HG02840 (cell line): ENCODE measurements at regions not wholly inside any gene's neighbourhood (a gene's known extent, or its start where the extent isn't known, plus 50 kb on each side); places are given as distances from the start of the nearest gene placed in this dataset.
"Not testable (repeated sequence)": the region's sequence is repeated elsewhere in the genome, so short reads cannot be mapped to it uniquely, and the experiment has no call there.

ENCODE experiments used
- ATAC-seq: cut with Tn5 transposase; IDR thresholded peaks from one replicate; pipeline ENCODE4 v1.9.1; 2021; ENCODE audit warnings: mild to moderate bottlenecking, moderate library complexity, moderate number of reproducible peaks; ENCODE audit not compliant: unreplicated experiment, low FRiP score

DNA sequence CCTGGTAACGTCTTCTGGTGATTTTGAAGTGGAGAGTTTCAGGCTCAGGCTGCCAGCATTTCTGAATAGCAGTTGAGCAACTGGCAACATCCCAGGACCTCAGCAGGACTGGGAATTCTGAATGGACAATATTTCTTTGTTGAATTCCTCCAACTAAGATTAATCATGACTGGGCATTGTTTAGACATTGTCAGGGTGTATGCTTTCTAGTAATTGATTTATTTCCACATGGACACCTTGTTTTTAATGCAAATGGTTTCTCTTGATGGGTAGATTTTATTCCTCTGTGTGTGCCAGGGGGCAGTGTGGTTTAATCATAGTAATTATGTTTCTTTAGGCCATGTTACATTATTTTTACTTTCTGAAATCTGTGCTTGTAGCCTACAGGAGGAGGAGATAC is 1004.7 kb upstream of the LCORL start:
- no peak for ATAC-seq

DNA sequence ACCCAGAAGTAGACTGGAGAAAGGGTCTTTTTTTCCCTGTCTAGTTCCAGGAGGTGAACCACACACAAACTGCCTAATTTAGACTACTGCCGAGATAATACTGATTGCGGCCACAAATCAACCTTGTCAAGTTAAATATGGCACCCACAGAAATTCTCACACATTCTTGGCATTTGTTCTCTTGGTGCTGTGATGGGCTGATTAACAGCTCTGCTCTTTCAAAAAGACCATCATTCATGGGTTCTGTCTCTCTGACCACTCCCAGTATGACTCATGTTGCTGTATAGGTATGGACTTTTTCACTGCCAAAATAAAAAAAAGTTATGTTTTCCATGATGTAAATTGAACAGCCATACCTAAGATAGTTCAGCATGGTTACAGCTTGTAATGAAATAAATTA is 1003.5 kb upstream of the LCORL start:
- ATAC-seq = no peak

DNA sequence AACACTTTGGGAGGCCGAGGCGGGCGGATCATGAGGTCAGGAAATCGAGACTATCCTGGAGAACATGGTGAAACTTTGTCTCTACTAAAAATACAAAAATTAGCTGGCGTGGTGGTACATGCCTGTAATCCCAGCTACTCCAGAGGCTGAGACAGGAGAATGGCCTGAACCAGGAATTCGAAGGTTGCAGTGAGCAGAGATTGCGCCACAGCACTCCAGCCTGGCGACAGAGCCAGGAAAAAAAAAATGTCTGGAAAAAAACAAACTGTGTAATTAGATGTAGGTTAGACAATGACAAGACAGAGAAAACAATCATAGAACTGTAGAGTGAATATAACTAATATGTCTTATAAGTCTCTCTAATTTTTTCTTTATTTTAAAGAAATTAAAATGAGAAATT is 1002.5 kb upstream of the LCORL start:
- no peak for ATAC-seq

DNA sequence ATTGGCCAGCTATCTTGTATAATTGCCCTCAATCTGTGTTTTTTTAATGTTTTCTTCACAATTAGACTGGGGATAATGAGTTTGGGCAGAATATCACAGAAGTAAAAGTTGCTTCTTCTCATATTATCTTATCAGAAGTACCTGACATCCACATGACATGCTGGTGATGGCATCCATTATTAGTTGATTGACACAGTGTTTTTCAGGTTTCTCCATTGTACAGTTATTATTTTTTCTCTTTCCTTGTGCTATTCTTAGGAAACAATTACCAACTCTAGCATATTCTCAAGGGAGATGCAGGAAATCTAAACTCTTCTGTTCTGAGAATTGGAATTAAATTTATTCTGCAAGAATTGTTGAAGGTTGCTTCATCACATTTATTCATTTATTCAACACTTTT is 1000.1 kb upstream of the LCORL start:
- no peak for ATAC-seq

DNA sequence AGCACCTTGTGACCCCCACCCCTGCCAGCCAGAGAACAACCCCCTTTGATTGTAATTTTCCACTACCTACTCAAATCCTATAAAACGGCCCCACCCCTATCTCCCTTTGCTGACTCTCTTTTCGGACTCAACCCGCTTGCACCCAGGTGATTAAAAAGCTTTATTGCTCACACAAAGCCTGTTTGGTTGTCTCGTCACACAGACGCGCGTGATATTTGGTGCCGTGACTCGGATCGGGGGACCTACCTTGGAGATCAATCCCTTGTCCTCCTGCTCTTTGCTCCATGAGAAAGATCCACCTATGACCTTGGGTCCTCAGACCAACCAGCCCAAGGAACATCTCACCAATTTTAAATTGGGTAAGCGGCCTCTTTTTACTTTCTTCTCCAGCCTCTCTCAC is 995.0 kb upstream of the LCORL start:
- not testable (repeated sequence) for ATAC-seq

DNA sequence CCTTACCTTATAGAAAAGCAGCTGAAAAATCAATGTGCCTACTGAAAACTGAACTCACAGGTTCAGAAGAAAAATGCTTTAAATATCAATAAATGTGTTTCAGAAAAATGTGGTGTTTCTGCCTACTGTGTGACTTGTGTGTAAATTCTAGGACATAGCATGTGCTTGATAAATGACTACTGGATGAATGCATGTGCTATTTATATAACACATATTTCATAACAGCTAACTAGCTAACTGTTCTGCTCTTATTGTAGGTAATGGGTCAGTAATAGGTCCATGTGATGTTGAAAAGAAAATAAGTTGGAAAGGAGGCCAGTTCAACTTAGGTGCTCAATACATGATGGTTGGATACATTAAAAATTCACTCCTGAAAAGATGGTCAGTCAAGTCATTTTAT is 993.0 kb upstream of the LCORL start:
- ATAC-seq = no peak

DNA sequence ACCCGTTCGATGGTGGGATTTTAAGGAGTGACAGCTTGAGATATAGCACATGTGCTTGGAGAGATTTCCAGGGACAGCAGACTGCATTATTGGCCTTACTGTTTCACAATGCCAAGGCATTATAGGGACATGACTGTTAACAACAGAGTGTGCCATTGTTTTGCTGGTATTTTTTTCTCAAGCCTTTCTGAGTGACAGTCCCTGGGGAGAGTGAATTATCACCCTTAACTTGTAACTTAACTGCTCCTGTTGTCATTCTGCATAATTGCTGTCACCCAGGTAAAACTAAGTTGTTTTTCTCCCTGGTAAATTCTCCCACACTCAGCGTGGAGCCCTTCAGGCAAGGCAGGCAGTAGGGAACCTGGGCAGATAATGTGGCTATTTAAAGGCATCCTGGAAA is 989.2 kb upstream of the LCORL start:
- ATAC-seq = no peak

DNA sequence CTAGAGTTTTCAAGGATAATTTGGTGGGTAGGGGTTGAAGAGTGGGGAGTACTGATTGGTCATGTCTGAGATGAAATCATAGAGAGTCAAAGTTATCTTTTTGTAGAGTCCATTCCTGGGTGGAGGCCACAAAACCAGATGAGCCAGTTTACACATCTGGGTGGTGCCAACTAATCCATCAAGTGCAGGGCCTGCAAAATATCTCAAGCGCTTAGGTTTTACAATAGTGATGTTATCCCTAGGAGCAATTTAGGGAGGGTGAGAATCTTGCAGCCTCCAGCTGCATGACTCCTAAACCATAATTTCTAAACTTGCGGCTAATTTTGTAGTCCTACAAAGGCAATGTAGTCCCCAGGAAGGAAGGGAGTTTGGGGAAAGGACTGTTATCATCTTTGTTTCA is 988.3 kb upstream of the LCORL start:
- ATAC-seq = no peak

DNA sequence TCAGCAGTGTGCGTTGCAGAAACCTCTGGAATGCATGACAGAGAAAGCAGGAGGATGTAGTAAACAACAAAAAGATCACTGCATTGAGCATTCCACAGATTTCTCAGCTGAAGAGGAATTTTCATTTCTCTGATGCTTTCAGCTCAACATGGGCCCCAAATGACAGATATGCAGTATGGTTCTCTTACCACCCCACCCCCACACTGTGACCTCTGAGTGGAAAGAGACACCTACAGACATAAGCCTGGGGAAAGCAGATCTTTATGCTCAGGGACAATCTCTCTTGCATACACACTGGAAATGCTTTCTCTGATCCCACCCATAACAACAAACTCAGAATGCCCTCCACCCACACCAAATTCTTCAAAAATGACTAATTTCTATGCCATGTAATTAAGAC is 983.7 kb upstream of the LCORL start:
- ATAC-seq = no peak

DNA sequence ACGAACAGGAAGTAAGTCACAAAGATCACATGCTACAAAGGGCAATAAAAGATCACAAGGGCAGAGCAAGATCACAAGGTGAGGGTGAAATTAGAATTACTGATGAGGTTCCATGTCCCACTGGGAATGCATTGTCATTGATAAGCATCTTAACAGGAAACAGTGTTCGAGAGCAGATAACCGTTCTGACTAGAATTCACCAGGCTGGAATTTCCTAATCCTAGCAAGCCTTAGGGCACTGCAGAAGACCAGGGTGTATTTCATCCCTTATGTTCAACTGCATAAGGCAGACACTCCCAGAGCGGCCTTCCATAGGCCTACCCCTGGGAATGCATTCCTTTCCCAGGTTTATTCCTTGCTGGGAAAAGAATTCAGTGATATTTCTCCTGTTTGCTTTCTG is 980.6 kb upstream of the LCORL start:
- ATAC-seq = no peak

DNA sequence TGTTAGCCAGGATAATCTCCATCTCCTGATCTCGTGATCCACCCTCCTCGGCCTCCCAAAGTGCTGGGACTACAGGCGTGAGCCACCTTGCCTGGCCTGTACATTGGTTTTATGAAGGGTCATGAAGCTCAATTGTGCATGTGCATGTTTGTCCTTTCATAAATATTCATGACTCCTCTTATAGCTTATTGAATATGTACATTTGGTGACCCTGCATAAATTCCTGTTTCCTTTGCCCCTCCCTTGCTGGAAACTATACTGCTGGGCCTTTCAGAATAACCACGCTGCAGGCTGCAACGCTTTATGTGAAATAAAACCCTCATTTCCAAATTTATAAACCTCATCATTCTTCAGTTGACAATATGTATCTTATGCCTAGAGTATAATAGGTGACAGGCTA is 978.0 kb upstream of the LCORL start:
- no peak for ATAC-seq

DNA sequence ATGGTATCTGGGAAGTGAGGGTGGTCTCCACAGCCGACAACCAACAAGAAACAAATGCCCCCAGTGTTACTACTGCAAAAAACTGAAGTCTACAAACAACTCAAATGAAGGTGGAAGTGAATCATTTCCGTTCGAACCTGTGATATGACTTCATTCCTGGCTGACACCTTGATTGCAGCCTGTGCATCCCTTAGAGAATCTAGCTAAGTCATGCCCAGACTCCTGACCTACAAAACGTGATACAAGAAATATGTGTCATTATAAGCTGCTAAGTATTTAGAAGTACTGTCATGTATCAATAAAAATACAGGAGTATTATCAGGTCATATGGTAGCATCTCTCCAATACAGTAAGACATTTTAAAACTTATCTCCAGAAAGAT is 959.7 kb upstream of the LCORL start:
- ATAC-seq = no peak

DNA sequence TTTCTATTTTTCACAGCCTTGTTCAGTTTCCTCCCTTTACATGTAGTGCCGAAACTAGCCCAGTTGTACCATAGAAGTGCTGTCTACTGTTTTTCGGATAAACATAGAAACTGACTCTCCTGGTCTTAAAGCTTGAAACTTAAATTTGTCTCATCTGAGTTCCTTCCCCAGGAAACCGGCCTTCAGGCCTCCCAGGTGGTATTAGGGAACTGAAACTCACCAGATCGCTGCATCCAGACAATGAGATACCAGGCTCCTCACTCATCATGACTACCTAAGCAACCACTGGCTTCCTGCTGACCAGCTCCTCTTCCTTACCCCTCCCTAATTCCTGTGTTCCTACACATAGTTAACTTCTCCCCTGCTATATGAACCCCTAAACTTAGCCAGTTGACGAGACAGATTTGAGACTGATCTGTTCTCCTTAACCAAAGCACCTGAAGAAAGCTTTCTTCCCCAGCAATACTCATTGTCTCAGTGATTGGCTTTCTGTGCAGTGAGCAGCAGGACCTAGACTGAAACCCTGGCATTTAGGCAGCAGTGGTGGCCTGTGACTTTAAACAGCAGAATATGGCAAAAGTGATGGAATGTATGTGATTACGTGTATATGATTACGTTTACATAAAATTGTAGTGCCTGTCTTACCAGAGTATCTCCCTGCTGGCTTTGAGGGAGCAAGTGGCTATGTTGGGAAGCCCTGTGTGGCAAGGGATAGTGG is 959.1 kb upstream of the LCORL start:
- ATAC-seq = no peak

DNA sequence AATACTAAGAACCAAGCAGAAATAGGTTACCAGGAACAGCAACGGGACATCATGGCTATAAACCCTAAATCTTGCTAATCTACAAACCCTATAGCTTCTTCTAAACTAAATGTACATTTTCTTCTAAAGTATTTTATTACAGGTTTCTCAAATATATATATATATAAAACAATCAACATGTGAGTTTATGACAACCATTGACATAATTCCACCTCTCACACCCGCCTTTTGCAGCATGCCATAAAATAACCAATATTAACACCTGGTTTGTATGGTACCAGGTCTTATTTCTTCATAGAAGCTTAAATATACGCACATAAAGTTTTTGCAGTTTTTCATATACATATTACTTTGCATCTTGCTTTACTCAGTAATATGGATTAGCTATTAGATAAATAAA is 955.3 kb upstream of the LCORL start:
- no peak for ATAC-seq

DNA sequence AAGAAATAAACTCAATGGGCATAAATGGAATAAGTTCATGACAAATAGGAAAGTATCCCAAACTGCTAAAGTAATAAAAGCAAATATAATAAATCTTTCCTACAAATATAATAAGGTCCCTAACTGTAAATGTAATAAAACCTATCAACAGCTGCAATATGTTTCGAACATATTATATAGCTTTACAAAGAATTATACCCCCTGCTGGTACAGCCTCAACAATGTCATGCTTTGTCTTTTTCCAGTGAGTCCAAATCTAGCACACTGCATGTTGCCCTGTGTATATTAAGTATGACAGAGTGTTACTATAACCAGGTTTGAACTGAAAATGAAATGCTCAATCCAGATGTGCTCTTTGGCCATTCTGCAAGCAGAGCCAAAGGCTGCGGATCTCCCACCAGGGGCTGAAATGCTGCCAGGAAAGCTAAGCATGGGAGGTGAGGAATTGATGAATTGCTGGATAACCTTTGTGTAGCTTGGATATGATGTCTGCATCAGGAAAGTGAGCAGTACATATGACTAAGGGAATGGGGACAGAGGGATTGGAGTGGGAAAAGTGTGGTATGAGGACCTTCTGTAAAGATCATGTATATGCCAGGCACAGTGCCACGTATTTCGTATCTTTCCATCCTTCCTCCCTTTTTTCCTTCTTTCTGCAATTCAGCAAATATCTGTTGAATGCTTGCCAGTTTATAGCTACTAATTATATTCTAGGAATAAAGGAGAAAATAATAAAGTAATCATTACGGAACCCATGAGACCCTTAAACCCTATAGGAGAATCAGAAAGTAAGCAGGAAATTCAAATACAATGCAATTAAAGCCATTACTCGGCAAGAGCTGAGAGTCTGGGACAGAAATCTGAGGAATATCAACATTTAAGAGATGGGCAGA is 954.6 kb upstream of the LCORL start:
- ATAC-seq = no peak

DNA sequence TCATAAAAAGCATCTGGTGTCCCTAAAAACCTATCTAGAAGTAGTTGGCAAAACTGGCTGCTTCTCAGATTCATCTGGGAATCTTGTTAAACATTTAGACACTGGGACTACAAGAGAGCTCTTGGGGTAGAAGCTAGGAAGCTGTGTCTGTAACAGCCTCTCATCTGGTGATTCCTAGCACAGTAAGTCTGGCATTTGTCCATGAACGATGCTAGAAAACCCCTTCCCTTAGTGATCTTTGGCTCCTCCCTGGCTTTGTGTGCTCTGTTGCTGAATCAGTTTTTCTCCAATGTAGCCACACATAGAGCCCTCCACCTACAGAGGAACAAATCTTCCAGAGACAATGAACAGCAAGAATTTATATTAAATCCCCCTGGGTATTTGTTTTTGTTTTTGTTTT is 951.7 kb upstream of the LCORL start:
- no peak for ATAC-seq

DNA sequence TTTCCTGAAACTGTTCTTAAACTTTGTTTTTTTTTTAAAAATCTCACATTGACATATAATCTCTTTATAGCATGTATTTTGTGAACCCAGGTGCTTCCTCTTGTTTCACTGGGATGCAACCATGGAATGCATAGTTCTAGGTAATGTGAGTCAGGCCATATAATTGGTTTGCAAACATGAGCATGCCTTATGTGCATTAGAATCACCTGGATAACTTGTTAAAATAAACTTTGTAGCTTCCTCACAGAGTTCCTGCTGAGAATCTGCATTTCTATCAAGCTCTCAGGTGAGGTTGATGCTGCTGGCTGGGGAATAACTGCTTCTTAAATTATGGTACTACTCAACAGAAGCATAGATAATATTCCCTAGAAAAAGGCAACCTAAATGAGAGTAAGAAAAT is 940.3 kb upstream of the LCORL start:
- ATAC-seq = no peak

DNA sequence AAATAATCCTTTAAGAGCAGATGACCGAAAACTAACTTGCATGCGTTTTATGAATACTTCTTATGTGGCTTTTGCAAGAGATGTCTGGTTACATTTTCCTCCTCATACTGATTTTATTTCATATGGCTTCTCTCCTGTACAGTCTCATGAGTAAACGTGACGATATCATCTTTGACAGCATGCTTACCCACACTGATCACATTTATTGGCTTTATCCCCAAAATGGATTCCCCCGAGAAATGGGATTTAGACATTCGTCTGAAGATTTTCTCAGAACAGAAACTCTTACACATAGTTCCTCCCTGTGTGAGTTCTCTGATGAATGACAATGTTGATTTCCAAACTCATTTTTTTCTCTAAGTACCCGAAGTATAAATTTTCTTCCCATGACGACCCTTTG is 939.7 kb upstream of the LCORL start:
- no peak for ATAC-seq

DNA sequence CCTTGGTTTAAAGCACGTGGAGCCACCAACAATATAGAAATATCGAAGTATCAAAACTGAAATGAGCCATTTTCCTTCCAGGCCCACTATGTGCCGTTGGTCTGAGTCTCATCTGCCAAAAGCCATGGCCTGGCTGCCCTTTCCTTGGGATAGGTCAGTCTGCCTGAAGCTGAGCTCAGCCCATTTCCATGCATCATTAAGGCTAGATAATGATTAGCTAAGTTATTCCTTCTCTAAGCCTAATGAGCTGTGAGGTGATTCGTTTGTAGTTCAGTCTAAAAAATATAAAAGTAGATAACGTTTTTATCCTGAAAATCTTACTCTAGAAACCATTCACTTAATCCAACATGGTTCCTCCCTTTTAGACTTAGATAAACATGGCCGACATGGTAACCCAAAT is 936.2 kb upstream of the LCORL start:
- no peak for ATAC-seq

DNA sequence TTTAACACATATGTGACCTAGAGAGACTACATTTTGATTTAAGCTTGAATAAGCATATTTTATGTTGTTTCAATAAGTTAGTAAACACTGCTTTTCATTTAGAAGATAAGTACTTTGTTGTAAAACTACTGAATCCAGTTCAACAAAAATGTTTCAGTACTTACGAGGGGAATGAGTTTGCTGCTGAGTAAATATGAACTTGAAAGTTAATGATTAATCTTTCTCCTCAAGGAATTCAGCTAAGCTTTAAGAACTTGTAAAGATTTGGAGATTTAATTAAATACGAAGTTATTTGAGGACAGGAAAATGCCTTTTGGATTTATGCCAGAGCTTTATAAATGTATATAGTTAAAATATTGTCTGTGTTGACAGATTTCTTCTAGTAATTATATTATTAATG is 933.0 kb upstream of the LCORL start:
- ATAC-seq = no peak

DNA sequence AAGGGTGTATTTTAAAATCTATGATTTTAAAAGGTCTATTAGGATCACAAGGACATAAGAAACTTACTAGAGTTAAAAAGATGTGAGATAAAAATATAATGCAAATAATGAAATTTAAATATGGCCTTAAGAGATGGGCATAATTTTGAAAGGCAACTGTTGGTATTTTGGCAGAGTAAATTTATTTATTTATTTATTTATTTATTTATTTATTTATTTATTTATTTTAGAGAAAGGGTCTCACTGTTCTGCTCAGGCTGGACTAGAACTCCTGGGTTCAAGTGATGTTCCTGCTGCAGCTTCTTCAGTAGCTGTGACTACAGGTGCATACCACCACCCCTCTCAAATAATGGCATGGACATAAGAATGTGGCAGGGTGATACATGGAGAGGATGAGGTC is 932.1 kb upstream of the LCORL start:
- no peak for ATAC-seq

DNA sequence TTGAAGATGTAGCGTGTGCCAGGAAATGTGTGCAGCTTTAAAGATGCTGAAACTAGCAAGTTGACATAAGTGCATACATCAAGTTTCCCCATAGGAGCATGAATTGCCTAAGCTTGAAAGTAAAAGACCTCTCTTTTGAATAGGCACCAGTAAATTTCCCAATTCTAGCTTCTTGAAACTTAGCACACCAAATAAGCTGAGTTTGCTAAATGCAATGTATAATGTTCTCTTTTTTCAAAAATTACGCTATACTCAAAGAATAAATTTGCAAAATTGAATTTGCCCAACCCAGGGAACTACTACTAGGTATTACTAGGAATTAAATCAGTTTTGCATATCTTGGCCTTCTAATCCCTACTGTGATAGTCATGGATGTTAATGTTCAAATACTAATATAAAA is 923.9 kb upstream of the LCORL start:
- ATAC-seq = no peak
